ENCODE measurements at regions not wholly inside any gene's neighbourhood (a gene's known extent, or its start where the extent isn't known, plus 50 kb on each side); places are given as distances from the start of the nearest gene placed in this dataset.

- no peak for DNase-seq (ENCODE audit: low spot score in 2 of 2)
- intact Hi-C loops (cut with DNase I; ENCODE audit: low total_unique reads), result no loop called here
- H3K4me3 ChIP-seq (ENCODE audit: low read depth, poor library complexity, severe bottlenecking), result no peak overlapping the region
- WGBS, 2 donors, result 30% methylated on average over 1 of the region's 1 CpG
- no peak for TF ChIP-seq POLR2A (IDR thresholded peaks at IDR 0.05)
- TF ChIP-seq, protein P1, sequence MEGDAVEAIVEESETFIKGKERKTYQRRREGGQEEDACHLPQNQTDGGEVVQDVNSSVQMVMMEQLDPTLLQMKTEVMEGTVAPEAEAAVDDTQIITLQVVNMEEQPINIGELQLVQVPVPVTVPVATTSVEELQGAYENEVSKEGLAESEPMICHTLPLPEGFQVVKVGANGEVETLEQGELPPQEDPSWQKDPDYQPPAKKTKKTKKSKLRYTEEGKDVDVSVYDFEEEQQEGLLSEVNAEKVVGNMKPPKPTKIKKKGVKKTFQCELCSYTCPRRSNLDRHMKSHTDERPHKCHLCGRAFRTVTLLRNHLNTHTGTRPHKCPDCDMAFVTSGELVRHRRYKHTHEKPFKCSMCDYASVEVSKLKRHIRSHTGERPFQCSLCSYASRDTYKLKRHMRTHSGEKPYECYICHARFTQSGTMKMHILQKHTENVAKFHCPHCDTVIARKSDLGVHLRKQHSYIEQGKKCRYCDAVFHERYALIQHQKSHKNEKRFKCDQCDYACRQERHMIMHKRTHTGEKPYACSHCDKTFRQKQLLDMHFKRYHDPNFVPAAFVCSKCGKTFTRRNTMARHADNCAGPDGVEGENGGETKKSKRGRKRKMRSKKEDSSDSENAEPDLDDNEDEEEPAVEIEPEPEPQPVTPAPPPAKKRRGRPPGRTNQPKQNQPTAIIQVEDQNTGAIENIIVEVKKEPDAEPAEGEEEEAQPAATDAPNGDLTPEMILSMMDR (IDR thresholded peaks at IDR 0.05), result no peak
Observed at GRCh38 chr7:124462249-124462648, 303.3 kb downstream of the GPR37 start.

DNA sequence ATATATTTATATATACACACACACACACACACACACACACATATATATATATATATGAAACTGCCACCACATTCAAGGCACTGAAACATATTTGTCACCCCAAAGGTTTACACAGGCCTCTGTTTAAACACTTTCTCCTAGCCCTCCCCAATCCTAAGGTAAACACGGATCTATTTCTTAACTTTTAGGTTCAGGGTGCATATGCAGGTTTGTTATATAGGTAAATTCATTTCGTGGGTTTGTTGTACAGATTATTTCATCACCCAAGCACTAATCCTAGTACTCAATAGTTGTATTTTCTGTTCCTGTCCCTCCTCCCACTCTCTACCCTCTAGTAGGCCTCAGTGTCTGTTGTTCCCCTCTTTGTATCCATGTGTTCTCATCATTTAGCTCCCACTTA lies 305.0 kb downstream of the GPR37 start:
- 82 to 88% methylated on average over 2 of the region's 2 CpGs for WGBS, 2 donors
- no peak overlapping the region for H3K4me3 ChIP-seq (ENCODE audit: low read depth, poor library complexity, severe bottlenecking)
- no peak for TF ChIP-seq POLR2A (IDR thresholded peaks at IDR 0.05)
- TF ChIP-seq, protein P1 (IDR thresholded peaks at IDR 0.05), result no peak
- intact Hi-C loops (cut with DNase I; ENCODE audit: low total_unique reads), result no loop called here
- no peak for DNase-seq (ENCODE audit: low spot score in 2 of 2)

GRCh38 chr7:124460056-124460450 lies 305.5 kb downstream of the GPR37 start:
- WGBS, 2 donors, result 69 to 88% methylated on average over 1 of the region's 1 CpG
- no peak overlapping the region for H3K4me3 ChIP-seq (ENCODE audit: low read depth, poor library complexity, severe bottlenecking)
- no peak for TF ChIP-seq POLR2A (IDR thresholded peaks at IDR 0.05)
- TF ChIP-seq, protein P1 (IDR thresholded peaks at IDR 0.05), result no peak
- DNase-seq (ENCODE audit: low spot score in 2 of 2), result no peak
- intact Hi-C loops (cut with DNase I; ENCODE audit: low total_unique reads), result no loop called here

GRCh38 chr7:124459101-124460055 lies 306.2 kb downstream of the GPR37 start:
- DNase-seq (ENCODE audit: low spot score in 2 of 2), result no peak
- intact Hi-C loops (cut with DNase I; ENCODE audit: low total_unique reads), result no loop called here
- WGBS, 2 donors, result 34 to 38% methylated on average over 8 of the region's 8 CpGs
- no peak overlapping the region for H3K4me3 ChIP-seq (ENCODE audit: low read depth, poor library complexity, severe bottlenecking)
- TF ChIP-seq, protein P1 (IDR thresholded peaks at IDR 0.05), result no peak
- no peak for TF ChIP-seq POLR2A (IDR thresholded peaks at IDR 0.05)

DNA sequence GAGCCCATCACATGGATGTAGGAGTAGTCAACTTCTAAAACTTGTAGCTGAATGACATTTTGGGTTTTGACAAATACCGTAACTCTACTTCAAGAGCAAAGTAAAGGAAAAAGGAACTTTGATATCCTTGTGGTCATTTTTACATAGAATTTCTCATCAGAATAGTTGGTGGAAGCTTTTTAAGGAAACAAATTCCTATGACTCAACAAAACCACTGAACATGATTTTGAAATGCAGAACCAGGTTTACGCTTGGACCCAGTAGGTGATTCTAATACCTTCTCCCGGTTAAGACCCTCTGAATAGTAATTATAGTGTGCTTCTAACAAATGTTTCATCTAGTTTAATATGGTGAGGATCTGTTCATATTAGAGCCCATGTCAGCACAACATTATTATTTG lies 307.8 kb downstream of the GPR37 start:
- intact Hi-C loops (cut with DNase I; ENCODE audit: low total_unique reads), result no loop called here
- TF ChIP-seq, protein P1 (IDR thresholded peaks at IDR 0.05), result no peak
- TF ChIP-seq POLR2A (IDR thresholded peaks at IDR 0.05), result no peak
- H3K4me3 ChIP-seq (ENCODE audit: low read depth, poor library complexity, severe bottlenecking), result no peak overlapping the region
- 87 to 90% methylated on average over 3 of the region's 3 CpGs for WGBS, 2 donors
- DNase-seq (ENCODE audit: low spot score in 2 of 2), result no peak

All from lower leg skin (tissue), 4 donors.